LHCN-M2 (cell line): ENCODE measurements at regions not wholly inside any gene's neighbourhood (a gene's known extent, or its start where the extent isn't known, plus 50 kb on each side); places are given as distances from the start of the nearest gene placed in this dataset.
A peak's percentile ranks its signal among the peaks of the same experiment; 100 is the strongest.

Source experiments
- DNase-seq: peaks from one replicate; pipeline ENCODE4 v3.0.0-alpha.2; 2012; ENCODE audit warnings: low read depth

DNA sequence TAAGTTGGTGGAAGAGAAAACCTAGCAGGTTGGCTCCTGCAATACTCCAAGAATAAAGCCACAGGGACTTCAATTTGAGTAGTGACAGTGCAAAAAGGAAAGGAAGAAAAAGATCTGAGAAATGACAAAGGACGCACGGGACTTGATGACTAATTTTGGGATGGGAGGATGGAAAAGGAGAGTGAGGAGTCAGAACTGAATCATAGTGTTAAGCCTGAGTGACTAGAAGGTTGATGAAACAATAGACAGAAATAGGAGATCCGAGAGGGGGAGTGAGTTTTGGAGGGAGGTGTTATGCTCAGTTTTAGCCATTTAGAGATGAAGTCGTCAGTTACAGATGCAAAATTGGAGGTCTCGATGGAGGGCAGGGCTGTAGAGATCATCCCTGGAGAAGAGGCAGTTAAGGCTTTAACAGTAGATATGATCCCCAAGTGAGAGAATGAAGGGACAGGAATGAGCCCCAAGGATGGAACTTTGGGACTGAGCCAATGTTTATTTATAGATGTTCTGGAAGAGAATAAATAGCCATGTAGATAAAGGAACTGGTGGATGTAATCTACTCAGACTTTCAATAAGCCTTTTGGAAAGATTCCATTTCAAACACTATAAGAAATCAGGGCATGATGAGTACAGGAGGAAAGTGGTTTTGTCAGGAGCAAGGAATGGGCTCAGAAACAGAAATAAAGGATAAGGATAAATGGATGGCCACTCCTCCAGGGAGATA is 108.9 kb upstream of the NCAM1 start:
- DNase-seq = peak; percentile 90

DNA sequence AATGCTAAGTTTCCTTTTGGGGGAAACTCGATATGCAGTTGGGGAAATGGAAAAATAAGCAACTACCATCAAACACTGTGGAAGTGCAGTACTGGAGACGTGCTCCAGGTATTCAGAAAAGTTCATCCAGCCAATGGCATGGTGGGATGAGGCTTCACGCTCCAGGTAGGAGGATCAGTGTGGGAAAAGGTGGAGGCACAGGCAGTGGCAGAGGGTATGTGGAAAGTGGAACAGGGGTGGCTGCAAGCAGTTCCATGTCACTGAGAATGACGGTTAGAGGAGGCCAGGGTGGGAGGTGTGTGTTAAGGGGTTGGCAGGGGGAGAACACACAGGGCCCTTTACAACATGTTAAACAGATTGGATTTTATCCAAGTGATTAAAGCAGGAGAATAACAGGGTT is 105.1 kb upstream of the NCAM1 start:
- DNase-seq = no peak

- DNase-seq = peak; percentile 9
Observed at GRCh38 chr11:112856591-112856990, 104.6 kb upstream of the NCAM1 start.

DNA sequence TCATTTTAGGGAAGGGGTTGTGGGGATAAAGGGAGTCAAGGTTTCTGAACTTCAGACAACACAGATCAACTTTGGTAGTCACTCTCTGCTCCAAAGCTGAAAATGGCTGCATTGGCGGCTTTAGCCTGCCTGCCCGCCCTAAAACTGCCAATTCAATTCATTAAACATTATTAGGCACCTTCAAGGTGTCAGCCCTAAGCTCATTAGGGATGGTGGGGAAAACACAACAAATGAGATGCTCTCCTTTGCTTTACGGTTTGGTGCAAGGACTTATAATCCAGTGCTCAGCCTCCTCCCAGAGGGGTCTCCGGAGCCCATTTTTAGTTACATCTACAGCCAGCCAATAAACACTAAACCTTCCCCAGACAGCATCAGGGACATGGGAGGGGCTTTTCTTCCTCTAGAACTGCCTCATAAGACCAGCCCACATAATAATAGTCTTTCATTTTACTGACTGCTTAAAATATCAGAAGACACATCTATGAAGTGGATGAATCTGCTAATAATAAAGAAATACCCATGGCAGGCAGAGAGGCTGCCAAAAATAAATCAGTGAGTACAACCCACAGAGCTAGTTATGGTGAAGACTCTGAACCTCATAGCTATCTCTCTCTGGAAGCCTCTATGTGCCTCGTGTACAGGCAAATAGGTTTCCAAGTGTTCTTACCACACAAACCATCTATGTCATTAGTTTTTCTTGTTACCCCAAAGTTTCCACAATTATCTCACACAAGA is 102.8 kb upstream of the NCAM1 start:
- DNase-seq = no peak

DNA sequence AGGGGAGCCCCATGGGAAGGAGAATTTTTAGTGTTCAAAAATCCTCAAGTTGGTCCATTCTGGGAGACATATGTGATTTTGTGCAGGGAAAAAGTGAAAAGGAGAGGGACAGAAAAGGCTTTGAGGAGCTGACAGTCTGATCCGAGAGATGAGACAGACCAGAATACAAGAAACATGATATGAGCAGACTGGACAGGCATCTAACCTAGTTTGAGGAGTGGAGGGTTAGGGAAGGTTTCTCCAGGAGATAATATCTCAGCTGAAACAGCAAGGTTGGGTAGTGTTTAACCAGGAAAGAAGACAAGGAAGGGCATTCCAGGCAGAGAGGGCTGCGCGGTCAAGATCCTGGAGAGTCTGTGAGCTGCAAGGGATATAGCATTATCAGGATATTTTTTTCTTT is 101.4 kb upstream of the NCAM1 start:
- DNase-seq = no peak

DNA sequence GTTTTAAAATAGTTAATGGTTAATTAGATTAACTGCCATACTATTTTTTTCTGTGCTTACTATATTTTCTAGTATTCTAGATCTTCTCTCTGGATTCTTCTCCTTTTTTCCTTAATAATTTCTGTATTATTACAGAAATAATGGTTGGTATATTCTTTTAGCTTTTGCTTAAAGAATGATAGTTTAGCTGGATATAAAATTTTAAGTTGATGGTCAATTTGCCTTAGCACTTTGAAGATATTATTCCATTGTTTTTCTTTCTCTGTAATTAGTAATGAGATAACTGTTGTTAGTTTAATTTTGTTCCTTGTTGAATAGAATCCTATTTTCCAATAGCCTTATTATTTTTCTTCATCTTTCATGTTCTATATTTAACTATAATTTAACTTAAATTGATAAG is 99.9 kb upstream of the NCAM1 start:
- DNase-seq = no peak

- DNase-seq = peak; percentile 8
Observed at GRCh38 chr11:112863305-112863704, 97.9 kb upstream of the NCAM1 start.

DNA sequence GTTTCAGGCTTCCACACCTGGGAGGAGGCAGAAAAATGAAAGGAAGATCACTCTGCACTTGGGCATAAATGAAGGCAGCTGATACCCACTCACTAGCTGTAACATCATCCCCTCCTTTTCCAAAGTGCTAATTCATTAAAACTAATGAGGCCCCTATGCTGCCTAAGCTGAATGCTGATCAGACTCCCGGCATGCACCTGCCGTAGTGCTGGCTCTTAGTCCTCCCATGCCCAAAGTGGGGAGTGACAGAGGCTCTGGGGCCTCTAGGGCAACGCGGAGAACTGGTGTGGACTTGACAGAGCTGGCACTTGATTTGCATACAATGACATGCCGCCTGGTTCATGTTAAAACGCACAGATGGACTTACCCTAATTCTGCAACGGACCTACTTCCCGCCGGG is 96.5 kb upstream of the NCAM1 start:
- no peak for DNase-seq

GRCh38 chr11:112871909-112872500 is 89.2 kb upstream of the NCAM1 start:
- peak; percentile 14 for DNase-seq

- no peak for DNase-seq
Observed at GRCh38 chr11:112874980-112875379, 86.2 kb upstream of the NCAM1 start.

DNA sequence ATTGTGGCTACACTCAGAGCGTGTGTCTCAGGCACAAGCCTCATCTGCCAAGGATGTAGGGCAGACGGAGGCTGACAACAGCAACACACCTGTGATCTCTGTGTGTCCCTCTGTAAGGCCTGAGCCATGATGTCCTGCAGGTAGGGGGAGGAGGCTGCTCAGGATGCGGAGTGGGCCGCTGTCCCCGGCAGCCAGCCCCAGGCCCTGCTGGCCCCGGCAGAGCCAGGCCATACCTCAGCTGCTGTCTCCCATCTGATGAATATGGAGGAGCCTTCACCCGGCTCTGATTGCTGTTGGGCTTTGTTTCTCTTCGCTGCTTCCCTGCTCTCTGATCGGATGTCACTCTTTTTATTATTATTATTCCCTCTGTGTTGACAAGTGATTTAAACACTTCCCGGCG is 83.6 kb upstream of the NCAM1 start:
- no peak for DNase-seq

DNA sequence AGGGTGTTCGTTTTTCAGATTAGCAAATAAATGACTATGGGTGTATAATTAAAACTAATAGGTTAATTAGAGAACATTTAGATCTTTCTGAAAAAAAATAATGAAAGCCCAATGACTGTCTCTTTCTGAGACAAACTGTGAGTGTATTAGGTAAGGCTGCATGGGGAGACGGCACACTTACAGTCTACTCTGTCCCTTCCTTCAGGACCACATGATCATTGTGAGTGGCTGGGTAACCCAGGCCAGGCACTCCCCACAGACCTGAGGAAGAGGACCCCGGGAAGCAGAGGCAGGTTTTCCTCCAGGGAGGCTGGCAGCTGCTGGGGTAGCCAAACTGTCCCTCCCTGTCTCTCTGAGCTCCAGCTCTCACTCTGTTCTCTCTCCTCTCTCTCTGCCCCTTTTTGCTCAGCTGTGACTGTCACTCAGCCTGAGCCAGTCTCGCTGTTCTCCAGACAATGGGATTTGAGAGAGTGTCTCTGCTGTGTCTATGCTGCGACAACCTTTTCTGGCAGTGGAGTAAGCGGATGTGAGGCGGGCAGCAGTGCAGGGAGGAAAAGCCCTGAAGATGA is 83.1 kb upstream of the NCAM1 start:
- peak; percentile 77 for DNase-seq

DNA sequence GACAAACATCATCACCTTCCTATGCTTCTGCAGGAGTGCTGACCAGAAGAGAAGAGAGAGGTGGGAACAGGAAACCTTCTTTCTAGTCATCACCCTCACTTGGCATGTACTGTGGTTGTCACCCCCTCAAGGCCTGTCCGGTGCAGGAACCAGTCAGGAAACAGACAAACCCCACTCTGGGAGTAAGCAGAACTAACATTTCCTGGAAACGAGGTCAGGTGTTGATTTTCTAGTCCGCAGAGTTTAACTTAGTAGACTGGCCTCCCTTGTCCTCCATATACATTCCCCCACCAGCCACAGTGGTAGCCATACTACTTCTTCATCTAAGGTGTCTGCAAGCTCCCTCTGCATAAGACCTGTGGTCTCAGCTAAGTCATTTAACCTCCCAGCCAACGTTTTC is 80.7 kb upstream of the NCAM1 start:
- no peak for DNase-seq

GRCh38 chr11:112881461-112881860 is 79.8 kb upstream of the NCAM1 start:
- peak; percentile 79 for DNase-seq

- no peak for DNase-seq
Observed at GRCh38 chr11:112882494-112883381, 78.5 kb upstream of the NCAM1 start.

- peak; percentile 7 for DNase-seq
Observed at GRCh38 chr11:112884012-112884767, 77.0 kb upstream of the NCAM1 start.

GRCh38 chr11:112885744-112886433 is 75.3 kb upstream of the NCAM1 start:
- DNase-seq = no peak

DNA sequence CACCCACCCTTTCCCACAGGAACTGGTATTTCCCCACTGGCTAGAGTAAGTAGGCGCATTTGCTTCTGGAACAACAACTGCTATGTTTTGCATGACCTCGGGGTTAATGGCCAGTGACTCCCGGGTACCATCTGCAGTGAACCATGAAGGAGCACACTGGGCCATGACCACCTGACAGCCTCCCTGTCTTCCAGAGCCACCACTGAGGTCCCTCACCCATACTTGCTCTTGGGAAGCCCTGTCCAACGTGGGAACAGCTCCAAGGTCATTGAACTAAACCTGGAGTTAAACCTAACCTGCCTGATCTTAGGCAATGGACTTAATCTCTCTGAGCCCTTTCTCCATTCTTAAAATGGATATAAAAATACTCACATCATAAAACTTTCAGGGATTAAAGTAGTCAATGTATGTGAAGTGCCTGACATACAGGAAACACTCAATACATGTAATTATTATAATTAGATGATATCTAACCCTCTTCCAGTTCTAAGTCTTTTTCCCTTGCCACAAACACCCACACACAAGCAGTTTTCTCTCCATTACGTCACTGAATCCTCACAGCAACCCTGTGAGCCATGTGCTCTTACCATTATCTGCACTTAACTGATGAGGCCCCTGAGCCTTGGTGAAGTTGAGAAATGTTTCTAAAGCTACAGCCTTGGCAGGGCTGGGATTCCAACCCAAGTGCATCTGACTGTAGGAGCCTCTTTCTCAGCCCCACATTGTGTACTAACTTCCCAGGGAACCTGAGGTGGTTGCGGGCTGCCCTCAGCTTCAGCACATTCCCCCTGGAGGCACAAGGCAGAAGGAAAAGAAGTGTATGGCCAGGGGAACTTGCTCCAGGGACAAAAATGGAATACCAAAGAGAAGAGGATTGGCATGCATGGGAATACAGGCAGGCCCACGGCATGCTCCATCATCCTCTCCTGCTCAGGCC is 74.5 kb upstream of the NCAM1 start:
- no peak for DNase-seq

- no peak for DNase-seq
Observed at GRCh38 chr11:112889446-112889845, 71.8 kb upstream of the NCAM1 start.
